RWPE2 (cell line): ENCODE measurements at regions not wholly inside any gene's neighbourhood (a gene's known extent, or its start where the extent isn't known, plus 50 kb on each side); places are given as distances from the start of the nearest gene placed in this dataset.

ENCODE experiments used
- ATAC-seq: fragments of 200-7000 bp; cut with Tn5 transposase; 3 replicates; pipeline ENCODE4 v1.9.1; 2021; ENCODE audit warnings: low read depth
- DNase-seq: peaks from one replicate; pipeline ENCODE4 v3.0.0-alpha.2; 2020; ENCODE audit warnings: low spot score
- H3K27ac ChIP-seq: fragments of 450-650 bp; 2 replicates; pipeline ENCODE4 v1.5.1; 2017; ENCODE audit warnings: mild to moderate bottlenecking; ENCODE audit not compliant: poor library complexity, severe bottlenecking
- H3K27me3 ChIP-seq: fragments of 250-450 bp; sonication (Bioruptor Pico); 2 replicates; pipeline ENCODE4 v1.5.1; 2021; ENCODE audit warnings: mild to moderate bottlenecking, moderate library complexity; ENCODE audit not compliant: insufficient read depth, poor library complexity, severe bottlenecking
- H3K36me3 ChIP-seq: fragments of 250-450 bp; sonication (Bioruptor Pico); 2 replicates; pipeline ENCODE4 v1.5.1; 2020; ENCODE audit warnings: low read depth, mild to moderate bottlenecking, moderate library complexity
- H3K4me1 ChIP-seq: fragments of 250-450 bp; sonication (Bioruptor Pico); 2 replicates; pipeline ENCODE4 v1.5.1; 2021; ENCODE audit warnings: mild to moderate bottlenecking, moderate library complexity; ENCODE audit not compliant: insufficient read depth, poor library complexity, severe bottlenecking
- H3K4me3 ChIP-seq: fragments of 250-450 bp; sonication (Bioruptor Pico); 2 replicates; pipeline ENCODE4 v1.5.1; 2021; ENCODE audit warnings: mild to moderate bottlenecking, moderate library complexity; ENCODE audit not compliant: severe bottlenecking
- H3K9me3 ChIP-seq: fragments of 250-450 bp; sonication (Bioruptor Pico); 2 replicates; pipeline ENCODE4 v1.5.1; 2021; ENCODE audit warnings: mild to moderate bottlenecking, moderate library complexity; ENCODE audit not compliant: severe bottlenecking
- CTCF ChIP-seq: fragments of 450-650 bp; IDR thresholded peaks from one replicate; pipeline ENCODE4 v1.5.1; 2017; ENCODE audit warnings: mild to moderate bottlenecking, moderate library complexity; ENCODE audit not compliant: poor library complexity, severe bottlenecking

- Histone ChIP-seq H3K27me3 (peaks cover 7% of the 10 kb centered on the region), H3K36me3 (no peaks in the 10 kb centered on the region), H3K27ac (no peak overlapping the region), H3K4me3 (no peak overlapping the region), H3K4me1 (no peaks in the 10 kb centered on the region), H3K9me3 (no peaks in the 10 kb centered on the region)
- TF ChIP-seq CTCF: no peak
- no peak for DNase-seq
- no peak for ATAC-seq
Observed at GRCh38 chr13:62296812-62297211, 881.2 kb upstream of the PCDH20 start.

GRCh38 chr13:62294244-62294643, 878.6 kb upstream of the PCDH20 start:
- Histone ChIP-seq H3K27ac (no peak overlapping the region), H3K36me3 (no peaks in the 10 kb centered on the region), H3K4me3 (no peak overlapping the region), H3K27me3 (peaks cover 3% of the 10 kb centered on the region), H3K4me1 (no peaks in the 10 kb centered on the region), H3K9me3 (no peaks in the 10 kb centered on the region)
- no peak for DNase-seq
- no peak for TF ChIP-seq CTCF
- peak; percentile 72; the same call in 2 of the 3 replicates for ATAC-seq

- TF ChIP-seq CTCF: no peak
- 0 out of 3 replicates have a peak, but pooled peaks have one; percentile 41 for ATAC-seq
Observed at GRCh38 chr13:62292714-62293480, 877.2 kb upstream of the PCDH20 start.

GRCh38 chr13:62290542-62290941, 874.9 kb upstream of the PCDH20 start:
- Histone ChIP-seq H3K4me3 (no peak overlapping the region), H3K27ac (no peak overlapping the region), H3K9me3 (no peaks in the 10 kb centered on the region), H3K27me3 (no peaks in the 10 kb centered on the region), H3K4me1 (no peaks in the 10 kb centered on the region), H3K36me3 (no peaks in the 10 kb centered on the region)
- no peak for DNase-seq
- no peak for TF ChIP-seq CTCF
- ATAC-seq: no peak

More at GRCh38 chr13:62292714-62293480, 877.2 kb upstream of the PCDH20 start:
- Histone ChIP-seq H3K4me1 (no peaks in the 10 kb centered on the region), H3K9me3 (no peaks in the 10 kb centered on the region), H3K36me3 (no peaks in the 10 kb centered on the region), H3K4me3 (no peak overlapping the region), H3K27ac (no peak overlapping the region), H3K27me3 (peaks cover 3% of the 10 kb centered on the region)
- DNase-seq: no peak

- no peak overlapping the region for H3K27ac ChIP-seq
- H3K27me3 ChIP-seq: no peaks in the 10 kb centered on the region
- no peak overlapping the region for H3K4me3 ChIP-seq
- no peaks in the 10 kb centered on the region for H3K36me3 ChIP-seq
- TF ChIP-seq CTCF: no peak
- no peaks in the 10 kb centered on the region for H3K4me1 ChIP-seq
- DNase-seq (no peak), ATAC-seq (no peak)
- H3K9me3 ChIP-seq: no peaks in the 10 kb centered on the region
Observed at GRCh38 chr13:62287764-62288163, 872.1 kb upstream of the PCDH20 start.
